ENCODE measurements at regions not wholly inside any gene's neighbourhood (a gene's known extent, or its start where the extent isn't known, plus 50 kb on each side); places are given as distances from the start of the nearest gene placed in this dataset.

GRCh38 chr16:79365702-79366101, 234.8 kb downstream of the MAF start:
- TF ChIP-seq CTCF (IDR thresholded peaks at IDR 0.05; ENCODE audit: poor library complexity): no peak
- TF ChIP-seq EZH2phosphoT487 (IDR thresholded peaks at IDR 0.05; ENCODE audit: low read depth, severe bottlenecking, unreplicated experiment): no peak
